ENCODE measurements at regions not wholly inside any gene's neighbourhood (a gene's known extent, or its start where the extent isn't known, plus 50 kb on each side); places are given as distances from the start of the nearest gene placed in this dataset.

- Histone ChIP-seq H3K27me3 (ENCODE audit: control insufficient read depth, extremely low read depth, insufficient read depth, low read length) (no peaks in the 10 kb centered on the region), H3K4me1 (ENCODE audit: control insufficient read depth, extremely low read depth, insufficient read depth, low read length) (no peaks in the 10 kb centered on the region), H3K27ac (ENCODE audit: control insufficient read depth, insufficient read depth, low read length) (no peak overlapping the region), H3K4me3 (ENCODE audit: control insufficient read depth in 2 of 3, extremely low read depth in 1 of 3, insufficient read depth in 2 of 3, low read depth in 1 of 3, low read length in 3 of 3) (no peak overlapping the region), H3K36me3 (ENCODE audit: control insufficient read depth in 2 of 2, extremely low read depth in 1 of 2, insufficient read depth in 2 of 2, low read length in 2 of 2) (no peaks in the 10 kb centered on the region), H2AFZ (ENCODE audit: control insufficient read depth, low read length) (no peak overlapping the region), H3K9me3 (ENCODE audit: control insufficient read depth, low read depth, low read length) (no peaks in the 10 kb centered on the region), H3K79me2 (ENCODE audit: control insufficient read depth, insufficient read depth, low read length) (no peaks in the 10 kb centered on the region), H3K9me1 (ENCODE audit: control insufficient read depth, extremely low read depth, insufficient read depth, low read length) (no peaks in the 10 kb centered on the region), H4K20me1 (ENCODE audit: control insufficient read depth, extremely low read depth, insufficient read depth, low read length) (no peaks in the 10 kb centered on the region), H3K4me2 (ENCODE audit: control insufficient read depth, extremely low read depth, insufficient read depth, low read depth, low read length) (no peak overlapping the region), H3K9ac (ENCODE audit: control insufficient read depth, extremely low read depth, insufficient read depth, low read length) (no peak overlapping the region)
- dilution Hi-C loops (cut with MboI; ENCODE audit: extremely low pct_ligation_motif_present, low sequenced_read_pairs) = no loop called here
- FAIRE-seq (no peak), DNase-seq (ENCODE audit: low read depth, low spot score) (no peak)
- TF ChIP-seq EZH2 (IDR thresholded peaks at IDR 0.05; ENCODE audit: low read length) (no peak), CTCF (optimal IDR thresholded peaks at IDR 0.05 in 1 of 3, IDR thresholded peaks at IDR 0.05 in 1 of 3, conservative IDR thresholded peaks at IDR 0.05 in 1 of 3; ENCODE audit: extremely low read depth in 1 of 3, insufficient read depth in 2 of 3, low read length in 3 of 3) (no peak)
Observed at GRCh38 chr2:187056416-187057334, 207.7 kb upstream of the ZSWIM2 start.

- Histone ChIP-seq H3K27me3 (ENCODE audit: control insufficient read depth, extremely low read depth, insufficient read depth, low read length) (no peaks in the 10 kb centered on the region), H4K20me1 (ENCODE audit: control insufficient read depth, extremely low read depth, insufficient read depth, low read length) (no peaks in the 10 kb centered on the region), H3K27ac (ENCODE audit: control insufficient read depth, insufficient read depth, low read length) (no peak overlapping the region), H3K79me2 (ENCODE audit: control insufficient read depth, insufficient read depth, low read length) (no peaks in the 10 kb centered on the region), H3K9me3 (ENCODE audit: control insufficient read depth, low read depth, low read length) (no peaks in the 10 kb centered on the region), H3K9me1 (ENCODE audit: control insufficient read depth, extremely low read depth, insufficient read depth, low read length) (no peaks in the 10 kb centered on the region), H3K4me1 (ENCODE audit: control insufficient read depth, extremely low read depth, insufficient read depth, low read length) (no peaks in the 10 kb centered on the region), H3K4me2 (ENCODE audit: control insufficient read depth, extremely low read depth, insufficient read depth, low read depth, low read length) (no peak overlapping the region), H3K36me3 (ENCODE audit: control insufficient read depth in 2 of 2, extremely low read depth in 1 of 2, insufficient read depth in 2 of 2, low read length in 2 of 2) (no peaks in the 10 kb centered on the region), H2AFZ (ENCODE audit: control insufficient read depth, low read length) (no peak overlapping the region), H3K9ac (ENCODE audit: control insufficient read depth, extremely low read depth, insufficient read depth, low read length) (no peak overlapping the region), H3K4me3 (ENCODE audit: control insufficient read depth in 2 of 3, extremely low read depth in 1 of 3, insufficient read depth in 2 of 3, low read depth in 1 of 3, low read length in 3 of 3) (no peak overlapping the region)
- DNase-seq (ENCODE audit: low read depth, low spot score) (no peak), FAIRE-seq (no peak)
- TF ChIP-seq CTCF (optimal IDR thresholded peaks at IDR 0.05 in 1 of 3, IDR thresholded peaks at IDR 0.05 in 1 of 3, conservative IDR thresholded peaks at IDR 0.05 in 1 of 3; ENCODE audit: extremely low read depth in 1 of 3, insufficient read depth in 2 of 3, low read length in 3 of 3) = no peak
- no peak for TF ChIP-seq EZH2 (IDR thresholded peaks at IDR 0.05; ENCODE audit: low read length)
- dilution Hi-C loops (cut with MboI; ENCODE audit: extremely low pct_ligation_motif_present, low sequenced_read_pairs) = no loop called here
Observed at GRCh38 chr2:187055463-187055862, 206.5 kb upstream of the ZSWIM2 start.

All from keratinocyte (primary cell).